ENCODE measurements at regions not wholly inside any gene's neighbourhood (a gene's known extent, or its start where the extent isn't known, plus 50 kb on each side); places are given as distances from the start of the nearest gene placed in this dataset.

- DNase-seq (ENCODE audit: low read depth in 4 of 4, low spot score in 2 of 4), result peak in 1 of 4 donors; percentile 15
Observed at GRCh38 chr14:87566991-87567390, 426.0 kb downstream of the GALC start.

DNA sequence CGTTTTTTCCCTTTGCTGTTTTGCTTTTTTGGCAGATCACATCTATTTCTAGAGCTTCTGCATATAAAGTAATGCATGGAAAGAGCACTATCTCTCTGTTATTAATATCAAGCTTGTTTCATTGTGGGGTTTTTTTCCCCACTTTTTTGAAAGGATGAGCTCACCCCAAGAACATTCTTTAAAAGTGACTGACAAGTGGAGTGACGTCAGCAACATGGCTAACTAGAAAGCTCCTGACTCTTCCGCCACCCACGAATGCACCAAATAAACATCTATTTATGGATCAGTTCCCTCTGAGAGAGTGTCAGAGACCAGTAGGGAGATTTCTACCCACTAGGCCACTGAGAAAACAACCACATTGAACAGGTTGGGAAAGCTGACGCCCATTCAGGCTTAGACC is 445.4 kb downstream of the GALC start:
- no peak for DNase-seq (ENCODE audit: low read depth in 4 of 4, low spot score in 2 of 4)

- peak in 1 of 4 donors; percentile 9 for DNase-seq (ENCODE audit: low read depth in 4 of 4, low spot score in 2 of 4)
Observed at GRCh38 chr14:87542288-87542687, 450.7 kb downstream of the GALC start.

- no peak for DNase-seq (ENCODE audit: low read depth in 4 of 4, low spot score in 2 of 4)
Observed at GRCh38 chr14:87540339-87540738, 452.6 kb downstream of the GALC start.

- no peak for DNase-seq (ENCODE audit: low read depth in 4 of 4, low spot score in 2 of 4)
Observed at GRCh38 chr14:87529081-87529480, 463.9 kb downstream of the GALC start.

DNA sequence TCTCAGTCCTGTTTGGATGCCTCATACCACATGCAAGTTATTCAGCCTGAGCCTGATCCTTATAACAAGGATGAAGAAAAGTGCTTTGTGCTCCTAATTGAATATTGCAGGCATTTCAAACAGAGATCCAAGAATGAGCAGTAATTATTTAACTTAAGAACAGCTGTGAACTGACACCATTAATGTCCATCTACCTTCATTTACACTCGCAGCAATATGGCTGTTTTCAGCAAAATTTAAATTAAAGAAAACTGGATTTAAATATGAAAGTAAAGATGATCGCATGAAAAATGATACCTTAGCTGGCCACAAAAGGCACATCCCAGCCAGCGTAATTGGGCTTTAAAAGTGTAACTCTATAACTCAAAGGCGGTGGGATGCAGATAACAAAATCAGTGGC is 466.3 kb downstream of the GALC start:
- no peak for DNase-seq (ENCODE audit: low read depth in 4 of 4, low spot score in 2 of 4)

GRCh38 chr14:87524011-87524410 is 469.0 kb downstream of the GALC start:
- DNase-seq (ENCODE audit: low read depth in 4 of 4, low spot score in 2 of 4), result no peak

GRCh38 chr14:87522575-87522974 is 470.4 kb downstream of the GALC start:
- DNase-seq (ENCODE audit: low read depth in 4 of 4, low spot score in 2 of 4), result no peak

- no peak for DNase-seq (ENCODE audit: low read depth in 4 of 4, low spot score in 2 of 4)
Observed at GRCh38 chr14:87508333-87508732, 484.6 kb downstream of the GALC start.

DNA sequence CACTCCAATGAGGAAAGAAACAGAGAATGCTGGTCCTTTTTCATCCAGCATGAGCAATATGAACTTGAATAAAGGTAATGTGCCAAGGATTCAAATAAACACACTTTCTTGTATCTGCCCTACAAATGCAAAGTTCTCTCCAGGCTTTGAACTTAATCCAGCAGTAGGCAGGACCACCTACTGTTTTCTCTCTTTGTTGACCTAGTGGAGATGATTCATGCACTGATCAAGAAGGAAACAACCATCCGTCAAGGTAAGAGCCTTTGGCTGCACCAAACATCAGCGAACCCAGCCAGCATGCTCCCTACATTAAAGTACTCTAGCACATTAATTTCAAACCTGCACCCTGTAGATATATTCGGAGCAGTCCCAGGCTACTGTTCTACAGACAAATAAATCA is 489.3 kb downstream of the GALC start:
- DNase-seq (ENCODE audit: low read depth in 4 of 4, low spot score in 2 of 4), result no peak

- DNase-seq (ENCODE audit: low read depth in 4 of 4, low spot score in 2 of 4), result no peak
Observed at GRCh38 chr14:87497301-87497700, 495.7 kb downstream of the GALC start.

GRCh38 chr14:87494010-87494409 is 499.0 kb downstream of the GALC start:
- DNase-seq (ENCODE audit: low read depth in 4 of 4, low spot score in 2 of 4), result no peak

DNA sequence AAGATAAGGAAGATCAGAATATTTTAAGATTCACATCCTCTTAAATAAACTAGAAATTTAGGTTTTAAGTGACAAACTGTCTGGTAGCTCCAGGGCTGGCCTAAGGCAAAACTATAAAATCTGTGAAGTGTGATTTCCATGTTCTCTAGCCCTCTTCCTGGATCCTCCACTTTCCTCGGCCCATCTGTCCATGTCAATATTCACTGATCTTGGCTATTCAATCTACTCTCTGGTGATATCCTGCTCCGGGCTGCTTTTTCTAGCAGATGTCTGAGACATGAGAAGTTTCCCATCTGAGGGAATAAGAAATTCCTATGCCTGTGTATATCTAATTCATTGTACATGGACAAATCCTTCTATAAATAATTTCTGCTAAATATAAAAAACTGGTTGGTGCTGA is 500.4 kb downstream of the GALC start:
- DNase-seq (ENCODE audit: low read depth in 4 of 4, low spot score in 2 of 4), result no peak

DNA sequence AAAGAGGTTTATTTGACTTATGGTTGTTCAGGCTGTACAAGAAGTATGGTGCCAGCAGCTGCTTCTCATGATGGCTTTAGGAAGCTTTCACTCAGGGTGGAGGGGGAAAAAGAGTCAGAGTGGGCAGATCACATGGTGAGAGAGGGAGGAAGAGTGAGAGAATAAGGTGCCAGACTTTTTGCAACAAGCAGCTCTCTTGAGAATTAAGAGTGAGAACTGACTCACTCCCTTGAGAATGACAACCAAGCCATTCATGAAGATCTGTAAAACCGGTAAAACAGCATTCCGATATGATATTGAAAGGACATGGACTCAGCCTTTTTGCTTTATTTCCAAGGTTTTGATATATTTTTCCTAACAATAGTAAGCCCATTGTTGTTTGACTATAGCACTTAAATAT is 501.2 kb downstream of the GALC start:
- no peak for DNase-seq (ENCODE audit: low read depth in 4 of 4, low spot score in 2 of 4)

DNA sequence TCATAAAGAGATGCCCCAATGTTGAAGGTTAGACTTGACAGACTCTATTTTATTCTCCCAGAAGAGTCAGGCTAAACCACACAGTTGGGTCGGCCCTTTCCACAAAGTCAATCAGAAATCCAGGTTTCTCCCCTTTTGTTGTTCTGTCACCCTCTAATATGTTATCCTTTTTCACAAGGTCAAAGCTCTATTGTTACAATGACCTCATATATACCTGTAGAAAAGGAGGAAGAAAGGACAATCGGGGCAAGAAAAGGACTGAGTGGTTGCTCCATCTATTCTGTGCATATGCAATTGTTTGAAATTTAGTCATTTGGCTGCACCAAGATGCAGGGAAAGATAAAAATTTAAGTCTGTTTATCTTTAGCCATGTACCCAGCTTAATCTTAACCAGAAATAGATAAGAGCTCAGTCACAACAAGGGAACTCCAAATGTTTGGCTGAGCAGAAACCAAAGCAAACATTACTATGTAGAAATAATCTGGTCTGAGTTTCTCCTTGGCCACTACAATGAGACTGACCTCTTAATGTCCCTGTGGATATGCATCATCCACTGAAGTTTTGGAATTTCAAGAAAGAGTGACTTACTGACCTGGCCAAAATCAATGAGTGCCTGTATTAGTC is 503.7 kb downstream of the GALC start:
- DNase-seq (ENCODE audit: low read depth in 4 of 4, low spot score in 2 of 4), result no peak

DNA sequence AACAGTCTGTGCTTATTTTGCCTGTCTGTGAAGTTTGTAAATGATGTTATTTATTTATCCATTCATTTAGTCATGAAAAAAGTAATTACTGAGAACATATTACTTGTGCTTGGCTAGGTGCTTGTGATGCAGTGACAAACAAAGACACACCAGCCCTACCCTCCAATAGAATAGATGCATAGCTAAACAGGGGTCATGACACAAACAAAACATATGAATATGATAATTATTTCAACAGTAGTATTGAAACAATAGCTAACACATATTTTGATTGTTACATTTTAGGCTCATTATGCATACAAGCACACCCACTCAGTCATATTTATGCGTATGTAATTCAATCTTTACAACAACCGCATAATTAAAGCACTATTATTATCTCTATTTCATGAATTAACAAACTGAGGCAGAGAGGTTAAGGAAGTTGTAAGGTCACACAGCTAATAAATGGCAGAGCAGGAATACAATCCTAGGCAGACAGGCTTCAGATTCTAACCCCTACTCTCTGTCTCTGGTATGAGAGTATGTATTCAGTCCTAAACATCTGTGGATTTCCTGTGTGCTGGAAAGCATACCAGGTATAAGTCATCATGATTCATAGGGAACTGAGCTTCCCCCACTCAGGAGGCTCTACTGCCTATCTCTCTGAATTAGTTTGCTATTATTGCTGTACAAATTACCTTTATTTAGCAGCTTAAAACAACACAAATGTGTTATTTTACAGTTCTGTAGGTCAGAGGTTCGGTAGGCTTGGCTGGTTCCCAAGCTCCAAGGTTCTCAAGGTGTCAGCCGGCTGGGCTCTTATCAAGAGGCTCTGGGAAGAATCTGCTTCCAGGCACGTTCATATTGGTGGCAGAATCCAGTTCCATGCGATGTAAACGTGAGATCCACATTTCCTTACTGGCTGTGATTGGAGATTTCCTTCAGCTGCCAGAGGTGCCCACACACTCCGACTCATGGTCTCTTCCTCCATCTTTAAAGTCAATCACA is 509.4 kb downstream of the GALC start:
- no peak for DNase-seq (ENCODE audit: low read depth in 4 of 4, low spot score in 2 of 4)

DNA sequence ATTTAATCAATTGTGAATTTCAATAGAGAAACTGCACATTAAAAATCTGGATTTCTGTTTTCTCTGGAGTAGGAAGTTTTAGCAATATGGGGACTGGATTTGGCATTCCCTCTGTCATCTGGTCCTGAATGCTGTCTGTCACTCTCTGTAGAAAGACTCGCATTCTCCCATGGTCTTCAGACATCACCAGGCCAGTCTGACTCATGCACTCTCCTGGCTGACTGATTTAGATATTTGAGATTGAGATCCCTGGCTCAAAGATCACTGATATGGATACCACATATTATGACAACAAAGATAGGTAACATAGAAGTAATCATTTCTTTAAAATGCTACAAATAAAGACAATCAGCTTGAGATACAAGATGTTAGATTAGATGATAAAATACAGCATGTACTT is 524.5 kb downstream of the GALC start:
- no peak for DNase-seq (ENCODE audit: low read depth in 4 of 4, low spot score in 2 of 4)

DNA sequence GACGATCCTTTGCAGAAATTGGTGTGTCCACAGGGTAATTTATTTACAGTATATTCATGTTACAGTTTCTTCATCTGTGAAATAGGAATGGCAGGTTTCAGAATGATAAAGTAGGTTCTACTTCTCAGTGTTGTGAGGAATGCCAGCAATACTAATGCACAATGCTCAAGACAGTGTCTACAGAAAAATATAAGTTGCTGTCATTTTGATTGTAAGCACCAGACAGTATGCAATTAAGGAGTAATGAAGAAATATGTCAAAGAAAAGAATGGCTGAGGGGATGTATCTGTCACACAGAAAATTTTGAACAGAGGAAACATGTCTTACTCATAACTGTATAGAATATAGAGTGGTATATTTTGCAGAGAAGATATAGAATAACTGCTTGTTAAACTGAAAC is 525.4 kb downstream of the GALC start:
- DNase-seq (ENCODE audit: low read depth in 4 of 4, low spot score in 2 of 4), result no peak

GRCh38 chr14:87465770-87466169 is 527.2 kb downstream of the GALC start:
- no peak for DNase-seq (ENCODE audit: low read depth in 4 of 4, low spot score in 2 of 4)

GRCh38 chr14:87461704-87462103 is 531.3 kb downstream of the GALC start:
- DNase-seq (ENCODE audit: low read depth in 4 of 4, low spot score in 2 of 4), result peak in 1 of 4 donors; percentile 12

- no peak for DNase-seq (ENCODE audit: low read depth in 4 of 4, low spot score in 2 of 4)
Observed at GRCh38 chr14:87457720-87458119, 535.3 kb downstream of the GALC start.

DNA sequence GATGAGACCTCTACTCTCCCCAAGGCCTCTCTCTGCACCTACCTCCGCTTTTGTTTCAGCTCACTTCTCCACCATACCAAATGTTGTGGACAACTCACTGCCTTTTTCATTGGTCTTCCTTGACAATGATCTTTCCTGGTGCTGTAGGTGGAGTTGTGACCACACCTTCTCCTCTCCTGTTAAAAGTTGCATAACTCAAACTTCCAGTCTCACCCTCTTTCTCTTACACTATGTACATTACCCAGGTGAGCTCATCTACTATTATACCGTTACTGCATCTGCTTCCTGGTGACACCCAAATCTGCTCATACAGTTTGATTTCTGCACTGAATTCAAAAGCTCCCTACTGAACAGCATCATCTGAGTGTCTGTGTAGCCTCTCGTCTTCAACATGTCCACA is 542.8 kb downstream of the GALC start:
- no peak for DNase-seq (ENCODE audit: low read depth in 4 of 4, low spot score in 2 of 4)

Measured in left renal cortex interstitium (tissue), 4 donors.